HL-60 (cell line): ENCODE measurements at regions not wholly inside any gene's neighbourhood (a gene's known extent, or its start where the extent isn't known, plus 50 kb on each side); places are given as distances from the start of the nearest gene placed in this dataset.

Experiments
- POLR2AphosphoS5 ChIP-seq: IDR thresholded peaks from 2 replicates; pipeline ENCODE4 v1.6.1; 2012; ENCODE audit warnings: low read depth
- SPI1 ChIP-seq: IDR thresholded peaks from 2 replicates; pipeline ENCODE4 v1.6.1; 2012; ENCODE audit warnings: low read depth, mild to moderate bottlenecking, borderline replicate concordance
- TF ChIP-seq, protein P1 (sequence below): IDR thresholded peaks from 2 replicates; pipeline ENCODE4 v1.6.1; 2012; ENCODE audit warnings: low read depth; ENCODE audit not compliant: insufficient replicate concordance

DNA sequence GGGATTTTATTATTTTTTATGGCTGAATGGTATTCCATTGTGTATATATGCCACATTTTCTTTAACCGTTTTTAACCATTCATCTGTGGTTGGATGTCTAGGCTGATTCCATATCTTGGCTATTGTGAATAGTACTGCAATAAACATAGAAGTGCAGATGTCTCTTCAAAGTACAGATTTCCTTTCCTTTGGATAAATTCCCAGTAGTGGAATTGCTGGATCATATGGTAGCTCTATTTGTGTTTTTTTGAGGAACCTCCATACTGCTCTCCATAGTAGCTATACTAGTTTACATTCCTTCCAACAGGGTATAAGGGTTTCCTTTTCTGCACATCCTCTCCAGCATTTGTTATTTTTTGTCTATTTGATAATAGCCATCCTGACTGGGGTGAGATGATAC, 71.9 kb upstream of the SEZ6L start:
- TF ChIP-seq SPI1, result no peak
- TF ChIP-seq, protein P1, sequence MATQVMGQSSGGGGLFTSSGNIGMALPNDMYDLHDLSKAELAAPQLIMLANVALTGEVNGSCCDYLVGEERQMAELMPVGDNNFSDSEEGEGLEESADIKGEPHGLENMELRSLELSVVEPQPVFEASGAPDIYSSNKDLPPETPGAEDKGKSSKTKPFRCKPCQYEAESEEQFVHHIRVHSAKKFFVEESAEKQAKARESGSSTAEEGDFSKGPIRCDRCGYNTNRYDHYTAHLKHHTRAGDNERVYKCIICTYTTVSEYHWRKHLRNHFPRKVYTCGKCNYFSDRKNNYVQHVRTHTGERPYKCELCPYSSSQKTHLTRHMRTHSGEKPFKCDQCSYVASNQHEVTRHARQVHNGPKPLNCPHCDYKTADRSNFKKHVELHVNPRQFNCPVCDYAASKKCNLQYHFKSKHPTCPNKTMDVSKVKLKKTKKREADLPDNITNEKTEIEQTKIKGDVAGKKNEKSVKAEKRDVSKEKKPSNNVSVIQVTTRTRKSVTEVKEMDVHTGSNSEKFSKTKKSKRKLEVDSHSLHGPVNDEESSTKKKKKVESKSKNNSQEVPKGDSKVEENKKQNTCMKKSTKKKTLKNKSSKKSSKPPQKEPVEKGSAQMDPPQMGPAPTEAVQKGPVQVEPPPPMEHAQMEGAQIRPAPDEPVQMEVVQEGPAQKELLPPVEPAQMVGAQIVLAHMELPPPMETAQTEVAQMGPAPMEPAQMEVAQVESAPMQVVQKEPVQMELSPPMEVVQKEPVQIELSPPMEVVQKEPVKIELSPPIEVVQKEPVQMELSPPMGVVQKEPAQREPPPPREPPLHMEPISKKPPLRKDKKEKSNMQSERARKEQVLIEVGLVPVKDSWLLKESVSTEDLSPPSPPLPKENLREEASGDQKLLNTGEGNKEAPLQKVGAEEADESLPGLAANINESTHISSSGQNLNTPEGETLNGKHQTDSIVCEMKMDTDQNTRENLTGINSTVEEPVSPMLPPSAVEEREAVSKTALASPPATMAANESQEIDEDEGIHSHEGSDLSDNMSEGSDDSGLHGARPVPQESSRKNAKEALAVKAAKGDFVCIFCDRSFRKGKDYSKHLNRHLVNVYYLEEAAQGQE, result no peak
- TF ChIP-seq POLR2AphosphoS5, result no peak
